SJSA1 (cell line): ENCODE measurements at regions not wholly inside any gene's neighbourhood (a gene's known extent, or its start where the extent isn't known, plus 50 kb on each side); places are given as distances from the start of the nearest gene placed in this dataset.

Experiments
- DNase-seq, 2 experiments: peaks; one replicate each; pipeline ENCODE4 v3.0.0-alpha.2; 2015 to 2020; ENCODE audit warnings: low spot score in 2 of 2, low read depth in 1 of 2
- H3K27ac ChIP-seq: fragments of 250-450 bp; sonication (Bioruptor Pico); 2 replicates; pipeline ENCODE4 v1.5.1; 2020; ENCODE audit warnings: mild to moderate bottlenecking, moderate library complexity
- H3K27me3 ChIP-seq: fragments of 250-450 bp; sonication (Bioruptor Pico); replicated peaks from 2 replicates; pipeline ENCODE4 v1.5.1; 2020; ENCODE audit warnings: mild to moderate bottlenecking, moderate library complexity
- H3K36me3 ChIP-seq: fragments of 250-450 bp; sonication (Bioruptor Pico); 2 replicates; pipeline ENCODE4 v1.5.1; 2020; ENCODE audit warnings: mild to moderate bottlenecking
- H3K4me1 ChIP-seq: fragments of 250-450 bp; sonication (Bioruptor Pico); replicated peaks from 2 replicates; pipeline ENCODE4 v1.6.1; 2021; ENCODE audit warnings: mild to moderate bottlenecking
- H3K4me3 ChIP-seq: fragments of 250-450 bp; sonication (Bioruptor Pico); 2 replicates; pipeline ENCODE4 v1.5.1; 2020; ENCODE audit warnings: mild to moderate bottlenecking
- H3K9me3 ChIP-seq: fragments of 250-450 bp; sonication (Bioruptor Pico); replicated peaks from 2 replicates; pipeline ENCODE4 v1.5.1; 2020; ENCODE audit warnings: mild to moderate bottlenecking

- no peak overlapping the region for H3K27ac ChIP-seq
- H3K4me3 ChIP-seq = no peak overlapping the region
- no peak for DNase-seq
- no peaks in the 10 kb centered on the region for H3K27me3 ChIP-seq
- H3K36me3 ChIP-seq = no peaks in the 10 kb centered on the region
- H3K4me1 ChIP-seq = no peaks in the 10 kb centered on the region
- H3K9me3 ChIP-seq = no peaks in the 10 kb centered on the region
Observed at GRCh38 chr16:63527404-63527803, 1491.2 kb upstream of the CDH8 start.

GRCh38 chr16:63516394-63516793, 1480.2 kb upstream of the CDH8 start:
- Histone ChIP-seq H3K9me3 (no peaks in the 10 kb centered on the region), H3K27me3 (no peaks in the 10 kb centered on the region), H3K36me3 (no peaks in the 10 kb centered on the region), H3K27ac (no peak overlapping the region), H3K4me3 (no peak overlapping the region), H3K4me1 (no peaks in the 10 kb centered on the region)
- no peak for DNase-seq

- H3K36me3 ChIP-seq = no peaks in the 10 kb centered on the region
- H3K4me1 ChIP-seq = no peaks in the 10 kb centered on the region
Observed at GRCh38 chr16:63512910-63513309, 1476.7 kb upstream of the CDH8 start.

GRCh38 chr16:63497408-63497807, 1461.2 kb upstream of the CDH8 start:
- Histone ChIP-seq H3K27me3 (no peaks in the 10 kb centered on the region), H3K9me3 (no peaks in the 10 kb centered on the region), H3K27ac (no peak overlapping the region)

More at GRCh38 chr16:63512910-63513309, 1476.7 kb upstream of the CDH8 start:
- no peak overlapping the region for H3K4me3 ChIP-seq
- DNase-seq = no peak
- H3K27me3 ChIP-seq = no peaks in the 10 kb centered on the region
- H3K9me3 ChIP-seq = no peaks in the 10 kb centered on the region
- no peak overlapping the region for H3K27ac ChIP-seq

GRCh38 chr16:63496282-63496681, 1460.0 kb upstream of the CDH8 start:
- no peak for DNase-seq
- H3K4me3 ChIP-seq = no peak overlapping the region
- no peaks in the 10 kb centered on the region for H3K9me3 ChIP-seq
- no peaks in the 10 kb centered on the region for H3K36me3 ChIP-seq
- H3K27ac ChIP-seq = no peak overlapping the region
- no peaks in the 10 kb centered on the region for H3K27me3 ChIP-seq
- no peaks in the 10 kb centered on the region for H3K4me1 ChIP-seq

More at GRCh38 chr16:63497408-63497807, 1461.2 kb upstream of the CDH8 start:
- Histone ChIP-seq H3K36me3 (no peaks in the 10 kb centered on the region), H3K4me1 (no peaks in the 10 kb centered on the region), H3K4me3 (no peak overlapping the region)
- no peak for DNase-seq

- Histone ChIP-seq H3K9me3 (no peaks in the 10 kb centered on the region), H3K27ac (no peak overlapping the region), H3K4me1 (no peaks in the 10 kb centered on the region), H3K36me3 (no peaks in the 10 kb centered on the region), H3K27me3 (no peaks in the 10 kb centered on the region), H3K4me3 (no peak overlapping the region)
- DNase-seq = no peak
Observed at GRCh38 chr16:63488955-63489354, 1452.7 kb upstream of the CDH8 start.

- no peaks in the 10 kb centered on the region for H3K9me3 ChIP-seq
- H3K4me3 ChIP-seq = no peak overlapping the region
- DNase-seq = no peak
- H3K27me3 ChIP-seq = no peaks in the 10 kb centered on the region
- no peaks in the 10 kb centered on the region for H3K4me1 ChIP-seq
- no peaks in the 10 kb centered on the region for H3K36me3 ChIP-seq
- H3K27ac ChIP-seq = no peak overlapping the region
Observed at GRCh38 chr16:63481060-63481459, 1444.8 kb upstream of the CDH8 start.

- no peaks in the 10 kb centered on the region for H3K4me1 ChIP-seq
- no peak overlapping the region for H3K4me3 ChIP-seq
- no peak overlapping the region for H3K27ac ChIP-seq
- no peaks in the 10 kb centered on the region for H3K9me3 ChIP-seq
- H3K36me3 ChIP-seq = no peaks in the 10 kb centered on the region
- H3K27me3 ChIP-seq = no peaks in the 10 kb centered on the region
- DNase-seq = no peak
Observed at GRCh38 chr16:63473725-63474124, 1437.5 kb upstream of the CDH8 start.

GRCh38 chr16:63467513-63467912, 1431.3 kb upstream of the CDH8 start:
- H3K36me3 ChIP-seq = no peaks in the 10 kb centered on the region
- H3K4me1 ChIP-seq = no peaks in the 10 kb centered on the region
- H3K9me3 ChIP-seq = 0 out of 2 replicates have a peak, but pooled peaks cover 4% of the 10 kb centered on the region
- DNase-seq = no peak
- H3K27ac ChIP-seq = no peak overlapping the region
- no peaks in the 10 kb centered on the region for H3K27me3 ChIP-seq
- H3K4me3 ChIP-seq = no peak overlapping the region

GRCh38 chr16:63462316-63462715, 1426.1 kb upstream of the CDH8 start:
- 0 out of 2 replicates have a peak, but pooled peaks cover 4% of the 10 kb centered on the region for H3K9me3 ChIP-seq
- no peaks in the 10 kb centered on the region for H3K4me1 ChIP-seq

GRCh38 chr16:63461248-63461841, 1425.1 kb upstream of the CDH8 start:
- no peak for DNase-seq
- Histone ChIP-seq H3K27ac (no peak overlapping the region), H3K27me3 (no peaks in the 10 kb centered on the region), H3K4me1 (no peaks in the 10 kb centered on the region), H3K9me3 (0 out of 2 replicates have a peak, but pooled peaks cover 4% of the 10 kb centered on the region), H3K4me3 (no peak overlapping the region), H3K36me3 (no peaks in the 10 kb centered on the region)

More at GRCh38 chr16:63462316-63462715, 1426.1 kb upstream of the CDH8 start:
- no peaks in the 10 kb centered on the region for H3K36me3 ChIP-seq
- DNase-seq = no peak
- no peak overlapping the region for H3K27ac ChIP-seq
- H3K27me3 ChIP-seq = no peaks in the 10 kb centered on the region
- H3K4me3 ChIP-seq = no peak overlapping the region

GRCh38 chr16:63458846-63459245, 1422.6 kb upstream of the CDH8 start:
- no peak overlapping the region for H3K4me3 ChIP-seq
- no peaks in the 10 kb centered on the region for H3K4me1 ChIP-seq
- no peak overlapping the region for H3K27ac ChIP-seq
- H3K36me3 ChIP-seq = no peaks in the 10 kb centered on the region
- no peak for DNase-seq
- 0 out of 2 replicates have a peak, but pooled peaks cover 3% of the 10 kb centered on the region for H3K9me3 ChIP-seq
- no peaks in the 10 kb centered on the region for H3K27me3 ChIP-seq

- no peaks in the 10 kb centered on the region for H3K36me3 ChIP-seq
- no peak for DNase-seq
- H3K27ac ChIP-seq = no peak overlapping the region
- no peaks in the 10 kb centered on the region for H3K4me1 ChIP-seq
- H3K9me3 ChIP-seq = no peaks in the 10 kb centered on the region
- H3K4me3 ChIP-seq = no peak overlapping the region
- no peaks in the 10 kb centered on the region for H3K27me3 ChIP-seq
Observed at GRCh38 chr16:63457869-63458268, 1421.6 kb upstream of the CDH8 start.

GRCh38 chr16:63453261-63453660, 1417.0 kb upstream of the CDH8 start:
- H3K36me3 ChIP-seq = no peaks in the 10 kb centered on the region
- H3K9me3 ChIP-seq = no peaks in the 10 kb centered on the region
- no peak overlapping the region for H3K4me3 ChIP-seq
- no peak for DNase-seq
- H3K4me1 ChIP-seq = no peaks in the 10 kb centered on the region
- no peak overlapping the region for H3K27ac ChIP-seq
- no peaks in the 10 kb centered on the region for H3K27me3 ChIP-seq

GRCh38 chr16:63447121-63447520, 1410.9 kb upstream of the CDH8 start:
- Histone ChIP-seq H3K36me3 (no peaks in the 10 kb centered on the region), H3K27ac (no peak overlapping the region), H3K27me3 (no peaks in the 10 kb centered on the region), H3K9me3 (no peaks in the 10 kb centered on the region), H3K4me1 (no peaks in the 10 kb centered on the region), H3K4me3 (no peak overlapping the region)
- DNase-seq = no peak
